IgD-negative memory B cell (primary cell): ENCODE measurements at regions not wholly inside any gene's neighbourhood (a gene's known extent, or its start where the extent isn't known, plus 50 kb on each side); places are given as distances from the start of the nearest gene placed in this dataset.
A peak's percentile ranks its signal among the peaks of the same experiment; 100 is the strongest.

ENCODE experiments used
- H3K27ac Mint-ChIP-seq, 3 donors: one replicate each; pipeline ENCODE4 v1.8.0; 2020 to 2022; ENCODE audit warnings: mild to moderate bottlenecking in 3 of 3, mixed read lengths in 3 of 3, moderate library complexity in 1 of 3
- H3K27me3 Mint-ChIP-seq: one replicate; pipeline ENCODE4 v1.8.0; 2021; ENCODE audit warnings: mixed read lengths
- H3K36me3 Mint-ChIP-seq: one replicate; pipeline ENCODE4 v1.8.0; 2020; ENCODE audit warnings: mild to moderate bottlenecking, mixed read lengths
- H3K4me1 Mint-ChIP-seq, 3 donors: one replicate each; pipeline ENCODE4 v1.8.0; 2020 to 2022; ENCODE audit warnings: mixed read lengths in 3 of 3, mild to moderate bottlenecking in 1 of 3
- H3K4me3 Mint-ChIP-seq, 4 donors: one replicate each; pipeline ENCODE4 v1.8.0; 2020 to 2022; ENCODE audit warnings: mild to moderate bottlenecking in 4 of 4, mixed read lengths in 4 of 4, moderate library complexity in 3 of 4
- H3K9me3 Mint-ChIP-seq, 3 donors: one replicate each; pipeline ENCODE4 v1.8.0; 2020 to 2021; ENCODE audit warnings: mixed read lengths in 3 of 3, mild to moderate bottlenecking in 1 of 3

GRCh38 chr1:37113285-37113997 lies 79.1 kb upstream of the GRIK3 start:
- Mint-ChIP-seq H3K4me3 (no peak overlapping the region), H3K36me3 (no peaks in the 10 kb centered on the region), H3K27ac (no peak overlapping the region), H3K4me1 (no peaks in the 10 kb centered on the region), H3K9me3 (peaks cover 0 to 2% (median 0%) of the 10 kb centered on the region in 3 donors), H3K27me3 (peaks cover 19% of the 10 kb centered on the region)

DNA sequence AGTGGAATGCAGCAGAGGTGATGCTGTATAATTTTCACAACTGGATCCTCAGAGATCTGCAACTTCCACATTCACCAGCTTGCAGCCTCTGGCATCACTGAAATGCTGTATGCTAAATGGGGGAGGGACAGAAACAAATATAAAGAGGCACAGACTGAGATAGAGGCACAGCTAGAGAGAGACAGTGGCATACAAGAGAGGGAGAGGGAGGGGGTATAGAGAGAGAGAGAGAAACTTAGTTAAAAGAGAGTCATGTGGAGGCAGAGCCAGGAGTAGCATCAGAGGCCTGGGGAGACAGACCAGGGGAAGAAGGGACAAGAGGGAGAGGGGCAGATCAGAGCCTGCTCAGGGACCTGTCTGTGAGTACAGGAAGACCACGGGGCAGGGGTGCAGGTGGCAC lies 84.5 kb upstream of the GRIK3 start:
- H3K27ac Mint-ChIP-seq: no peak overlapping the region
- no peak overlapping the region for H3K4me3 Mint-ChIP-seq
- H3K27me3 Mint-ChIP-seq: peaks cover 11% of the 10 kb centered on the region
- H3K9me3 Mint-ChIP-seq: peaks cover 1 to 8% (median 6%) of the 10 kb centered on the region in 3 donors
- H3K36me3 Mint-ChIP-seq: peaks cover 4% of the 10 kb centered on the region
- H3K4me1 Mint-ChIP-seq: peaks cover 0 to 2% (median 0%) of the 10 kb centered on the region in 3 donors

DNA sequence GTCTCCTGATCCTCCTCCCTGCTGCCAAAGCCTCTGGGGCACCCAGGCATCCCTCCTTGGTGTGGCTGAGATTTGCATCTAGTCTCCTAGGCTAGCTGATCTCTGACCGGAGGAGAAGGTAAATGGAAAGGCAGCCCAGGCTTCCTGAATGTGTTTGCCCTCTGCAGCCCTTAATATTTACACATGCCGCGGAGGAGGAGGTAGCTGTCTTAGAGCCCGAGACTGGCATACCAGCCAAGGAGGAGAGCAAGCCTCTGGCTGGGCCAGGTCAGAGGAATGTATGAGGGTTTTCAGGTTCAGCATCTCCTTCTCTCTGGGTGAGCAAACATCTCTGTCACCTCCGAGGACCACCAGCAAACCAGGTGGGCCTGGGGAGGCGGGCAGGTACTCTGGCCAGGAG lies 86.0 kb upstream of the GRIK3 start:
- no peak overlapping the region for H3K27ac Mint-ChIP-seq
- H3K4me1 Mint-ChIP-seq: peaks cover 0 to 2% (median 0%) of the 10 kb centered on the region in 3 donors
- H3K36me3 Mint-ChIP-seq: peaks cover 4% of the 10 kb centered on the region
- peaks cover 7% of the 10 kb centered on the region for H3K27me3 Mint-ChIP-seq
- H3K9me3 Mint-ChIP-seq: peaks cover 1 to 8% (median 6%) of the 10 kb centered on the region in 3 donors
- H3K4me3 Mint-ChIP-seq: no peak overlapping the region

DNA sequence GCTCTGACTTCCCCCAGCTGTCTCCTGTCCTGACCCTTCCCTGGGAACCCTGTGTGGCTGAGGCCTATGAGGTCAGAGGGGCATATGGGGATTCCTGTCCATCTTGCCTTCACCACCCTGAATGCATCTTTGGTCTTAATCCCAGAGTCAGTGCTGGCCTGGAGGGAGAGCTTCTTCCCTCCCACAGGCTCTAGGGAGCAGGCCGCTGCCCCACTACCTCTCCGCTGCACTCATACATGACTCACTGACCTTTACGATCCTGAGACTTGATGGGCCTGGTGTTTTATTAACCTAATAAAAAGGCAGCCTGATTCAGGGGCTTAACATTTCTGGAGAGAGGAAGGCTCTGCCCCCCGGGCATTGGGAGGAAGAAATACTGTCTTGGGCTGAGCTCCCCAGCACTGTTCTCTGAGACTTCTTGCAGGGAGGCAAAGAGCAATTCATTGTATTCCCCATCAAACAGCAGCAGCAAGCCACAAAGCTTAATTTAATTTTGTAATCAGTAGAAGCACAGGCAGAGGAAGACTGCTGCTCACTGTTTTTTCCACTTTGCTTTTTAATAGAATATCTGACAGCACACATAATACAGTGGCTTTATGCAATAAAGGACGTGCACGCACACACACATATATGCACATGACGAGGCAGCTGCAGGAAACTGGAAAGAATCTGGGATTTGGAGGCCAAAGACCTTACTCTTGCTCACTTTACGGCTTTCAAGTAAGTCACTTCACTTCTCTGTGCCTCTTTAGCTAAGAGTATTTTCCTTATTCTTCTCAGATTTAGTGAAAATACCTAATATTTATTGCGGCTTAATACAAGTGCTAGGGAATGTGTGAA lies 89.2 kb upstream of the GRIK3 start:
- Mint-ChIP-seq H3K27me3 (peaks cover 10% of the 10 kb centered on the region), H3K4me1 (peaks cover 0 to 2% (median 0%) of the 10 kb centered on the region in 3 donors), H3K4me3 (no peak overlapping the region), H3K9me3 (peaks cover 1 to 8% (median 7%) of the 10 kb centered on the region in 3 donors), H3K27ac (no peak overlapping the region), H3K36me3 (peaks cover 4% of the 10 kb centered on the region)

DNA sequence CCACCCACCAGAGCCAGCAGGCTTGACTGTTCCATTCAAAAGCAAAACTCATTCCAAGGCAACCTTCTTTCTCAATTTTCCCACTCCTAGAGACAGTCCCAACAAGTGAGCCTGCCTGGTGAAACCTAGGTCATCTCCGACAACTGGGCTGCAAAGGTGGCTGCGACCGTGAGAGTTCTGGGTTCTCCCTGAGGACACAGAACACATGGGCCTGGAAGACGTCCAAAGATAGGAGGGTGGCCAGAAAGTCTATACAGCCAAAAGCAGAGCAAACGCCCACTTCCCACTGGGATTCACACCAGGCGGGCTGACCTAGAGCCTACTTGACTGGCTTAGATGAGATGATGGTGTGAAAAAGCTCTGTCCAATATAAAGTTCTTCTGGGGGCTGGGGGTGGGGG lies 90.2 kb upstream of the GRIK3 start:
- Mint-ChIP-seq H3K36me3 (peaks cover 4% of the 10 kb centered on the region), H3K27ac (no peak overlapping the region), H3K4me1 (no peaks in the 10 kb centered on the region), H3K27me3 (peaks cover 16% of the 10 kb centered on the region), H3K9me3 (peaks cover 1 to 8% (median 7%) of the 10 kb centered on the region in 3 donors), H3K4me3 (no peak overlapping the region)

DNA sequence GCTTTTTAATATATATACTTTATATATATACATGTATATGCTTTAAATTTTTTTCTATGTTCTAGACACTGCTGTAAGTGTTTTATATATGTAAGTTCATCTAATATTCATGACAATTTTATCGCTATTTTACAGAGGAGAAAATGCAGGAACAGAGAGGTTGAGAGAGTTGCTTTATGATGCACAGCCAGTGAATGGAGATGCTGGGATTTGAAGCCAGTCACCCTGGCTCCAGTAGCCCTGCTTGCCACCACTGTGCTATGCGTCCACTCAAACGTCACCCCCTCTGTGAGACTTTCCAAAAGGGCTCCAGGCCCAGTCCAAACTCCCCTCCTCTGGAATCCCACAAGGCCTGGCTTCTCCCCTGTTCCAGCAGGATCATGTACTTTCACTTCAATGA lies 91.0 kb upstream of the GRIK3 start:
- H3K36me3 Mint-ChIP-seq: peaks cover 4% of the 10 kb centered on the region
- H3K4me3 Mint-ChIP-seq: no peak overlapping the region
- H3K4me1 Mint-ChIP-seq: no peaks in the 10 kb centered on the region
- H3K27me3 Mint-ChIP-seq: peaks cover 16% of the 10 kb centered on the region
- H3K27ac Mint-ChIP-seq: no peak overlapping the region
- H3K9me3 Mint-ChIP-seq: peaks cover 1 to 8% (median 7%) of the 10 kb centered on the region in 3 donors

DNA sequence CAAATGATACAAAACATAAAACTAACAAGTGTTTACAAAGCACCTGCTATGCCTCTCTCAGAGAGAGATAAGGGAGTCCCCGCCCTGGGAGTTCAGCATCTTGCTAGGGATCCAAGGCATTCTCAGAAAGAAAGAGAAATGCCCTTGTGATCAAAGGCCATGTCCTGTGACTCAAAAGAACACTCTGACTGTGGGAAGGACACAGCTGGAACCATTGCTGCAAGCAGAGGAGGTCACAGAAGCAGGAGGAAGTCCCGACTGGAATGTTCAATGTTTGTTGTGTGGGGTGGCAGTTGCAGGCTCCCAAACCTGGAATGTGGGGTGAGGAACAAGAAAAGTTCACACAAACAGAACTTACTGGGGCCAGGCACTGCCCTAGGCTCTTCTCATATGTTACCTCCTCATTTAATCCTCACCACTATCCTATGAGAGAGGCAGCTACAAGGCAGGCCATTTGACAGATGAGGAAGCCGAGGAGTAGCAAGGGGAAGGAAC lies 93.0 kb upstream of the GRIK3 start:
- Mint-ChIP-seq H3K9me3 (peaks cover 1 to 4% (median 3%) of the 10 kb centered on the region in 3 donors), H3K27me3 (peaks cover 16% of the 10 kb centered on the region), H3K4me3 (no peak overlapping the region), H3K27ac (no peak overlapping the region), H3K36me3 (peaks cover 2% of the 10 kb centered on the region), H3K4me1 (peaks cover 0 to 2% (median 0%) of the 10 kb centered on the region in 3 donors)

DNA sequence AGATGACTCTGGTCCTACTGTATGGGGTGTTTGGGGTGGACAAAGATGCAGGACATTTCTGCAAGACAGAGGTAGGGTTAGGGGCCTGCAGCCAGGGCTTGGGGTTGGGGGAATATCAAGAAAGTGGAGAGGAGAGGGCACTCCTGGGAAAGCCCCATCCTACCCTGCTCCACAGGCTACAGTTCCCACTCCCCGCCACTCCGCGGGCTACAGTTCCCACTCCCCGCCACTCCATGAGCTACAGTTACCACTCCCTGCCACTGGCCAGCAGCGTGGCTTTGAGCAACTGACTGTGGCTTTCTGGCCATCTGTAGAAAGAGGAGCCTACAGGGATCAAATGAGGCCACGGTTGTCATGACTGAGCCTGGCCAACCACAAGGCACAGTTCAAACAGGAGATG lies 93.8 kb upstream of the GRIK3 start:
- Mint-ChIP-seq H3K27me3 (peaks cover 16% of the 10 kb centered on the region), H3K4me1 (peaks cover 0 to 2% (median 2%) of the 10 kb centered on the region in 3 donors), H3K27ac (no peak overlapping the region), H3K9me3 (peaks cover 0 to 4% (median 0%) of the 10 kb centered on the region in 3 donors), H3K36me3 (no peaks in the 10 kb centered on the region), H3K4me3 (no peak overlapping the region)

- Mint-ChIP-seq H3K4me3 (no peak overlapping the region), H3K36me3 (no peaks in the 10 kb centered on the region), H3K4me1 (peaks cover 0 to 5% (median 2%) of the 10 kb centered on the region in 3 donors), H3K27me3 (peaks cover 16% of the 10 kb centered on the region), H3K27ac (peak overlapping the region in 1 of 3 donors; percentile 73), H3K9me3 (peaks cover 0 to 4% (median 0%) of the 10 kb centered on the region in 3 donors)
Observed at GRCh38 chr1:37130221-37130948, 96.1 kb upstream of the GRIK3 start.

GRCh38 chr1:37131281-37131680 lies 97.0 kb upstream of the GRIK3 start:
- peaks cover 0 to 8% (median 0%) of the 10 kb centered on the region in 3 donors for H3K9me3 Mint-ChIP-seq
- H3K4me3 Mint-ChIP-seq: no peak overlapping the region
- H3K36me3 Mint-ChIP-seq: no peaks in the 10 kb centered on the region
- H3K27me3 Mint-ChIP-seq: peaks cover 16% of the 10 kb centered on the region
- peaks cover 0 to 5% (median 3%) of the 10 kb centered on the region in 3 donors for H3K4me1 Mint-ChIP-seq
- H3K27ac Mint-ChIP-seq: no peak overlapping the region

DNA sequence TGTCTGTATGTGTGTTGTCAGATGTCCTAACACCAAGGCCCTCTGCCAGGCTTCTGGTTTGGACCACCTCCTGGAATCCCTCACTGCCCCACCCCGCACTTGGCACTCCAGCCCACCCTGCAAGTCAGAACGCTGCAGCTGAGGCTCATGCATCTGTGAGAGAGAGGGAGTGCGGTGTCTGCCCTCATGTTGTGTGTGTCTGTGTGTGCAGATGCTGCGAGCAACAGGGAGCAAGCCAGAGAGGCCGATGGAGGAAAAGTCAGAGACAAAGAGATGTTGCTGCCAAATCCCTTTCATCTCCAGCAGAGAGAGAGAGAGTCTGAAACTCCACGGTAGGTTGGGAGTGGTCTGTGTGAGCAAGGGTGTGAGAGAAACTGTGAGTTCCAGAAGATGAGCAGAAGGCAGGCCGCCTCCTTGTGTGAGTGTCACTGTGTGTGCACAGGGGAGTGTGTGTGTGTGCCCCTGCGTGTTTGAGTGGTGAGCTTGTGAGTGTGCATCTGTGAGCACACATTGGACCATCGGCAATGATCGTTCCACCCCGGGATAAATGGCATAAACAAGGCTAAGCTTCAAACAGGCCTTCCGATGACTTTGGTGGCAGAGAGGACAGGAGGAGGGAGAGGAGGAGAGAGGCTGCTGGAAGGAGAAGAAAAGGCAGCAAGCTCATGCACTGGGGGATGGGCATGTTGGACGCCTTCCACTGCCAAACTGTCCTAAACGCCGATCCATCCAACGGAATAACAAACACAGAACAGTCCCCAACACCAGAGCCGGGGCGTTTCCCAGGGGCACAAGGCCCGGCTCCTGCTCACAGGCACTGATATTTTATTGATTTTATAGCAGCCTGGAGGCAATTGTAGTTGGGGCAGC lies 99.2 kb upstream of the GRIK3 start:
- peaks cover 14% of the 10 kb centered on the region for H3K27me3 Mint-ChIP-seq

GRCh38 chr1:37134599-37134998 lies 100.3 kb upstream of the GRIK3 start:
- peaks cover 16% of the 10 kb centered on the region for H3K27me3 Mint-ChIP-seq

More for the DNA sequence above, 99.2 kb upstream of the GRIK3 start:
- Mint-ChIP-seq H3K4me1 (peaks cover 0 to 5% (median 4%) of the 10 kb centered on the region in 3 donors), H3K27ac (no peak overlapping the region), H3K36me3 (no peaks in the 10 kb centered on the region), H3K4me3 (no peak overlapping the region), H3K9me3 (peaks cover 0 to 4% (median 0%) of the 10 kb centered on the region in 3 donors)

DNA sequence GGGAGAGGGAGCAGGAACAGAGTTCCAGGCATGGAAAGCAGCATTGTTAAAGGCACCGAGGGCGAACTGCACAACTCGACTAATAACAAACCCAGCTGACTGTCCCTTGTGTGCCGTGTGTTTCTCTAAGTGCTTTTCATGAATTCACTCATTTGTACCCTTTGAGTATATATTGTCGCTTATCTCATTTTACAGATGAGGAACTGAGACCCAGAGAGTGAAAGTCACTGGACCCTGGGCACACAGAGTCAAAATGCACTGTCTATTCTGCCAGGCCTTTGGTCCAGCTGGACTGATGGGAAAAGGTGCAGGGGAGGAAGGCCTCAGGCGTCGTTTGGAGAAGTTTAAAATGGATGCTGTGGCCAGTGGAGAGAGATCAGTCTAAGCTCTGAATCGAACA lies 100.7 kb upstream of the GRIK3 start:
- Mint-ChIP-seq H3K27ac (peak overlapping the region in 1 of 3 donors; percentile 11), H3K4me3 (no peak overlapping the region), H3K27me3 (peaks cover 17% of the 10 kb centered on the region), H3K9me3 (peaks cover 0 to 4% (median 0%) of the 10 kb centered on the region in 3 donors), H3K4me1 (peaks cover 0 to 6% (median 4%) of the 10 kb centered on the region in 3 donors), H3K36me3 (no peaks in the 10 kb centered on the region)

More at GRCh38 chr1:37134599-37134998, 100.3 kb upstream of the GRIK3 start:
- Mint-ChIP-seq H3K36me3 (no peaks in the 10 kb centered on the region), H3K4me1 (peaks cover 0 to 6% (median 4%) of the 10 kb centered on the region in 3 donors), H3K27ac (no peak overlapping the region), H3K9me3 (peaks cover 0 to 4% (median 0%) of the 10 kb centered on the region in 3 donors), H3K4me3 (no peak overlapping the region)

- Mint-ChIP-seq H3K4me1 (peaks cover 0 to 5% (median 4%) of the 10 kb centered on the region in 3 donors), H3K27me3 (peaks cover 18% of the 10 kb centered on the region), H3K27ac (peak overlapping the region in 1 of 3 donors; percentile 41), H3K36me3 (peaks cover under 1% of the 10 kb centered on the region), H3K9me3 (peaks cover 0 to 4% (median 0%) of the 10 kb centered on the region in 3 donors), H3K4me3 (no peak overlapping the region)
Observed at GRCh38 chr1:37137014-37137413, 102.7 kb upstream of the GRIK3 start.
